ENCODE measurements at regions not wholly inside any gene's neighbourhood (a gene's known extent, or its start where the extent isn't known, plus 50 kb on each side); places are given as distances from the start of the nearest gene placed in this dataset.

DNA sequence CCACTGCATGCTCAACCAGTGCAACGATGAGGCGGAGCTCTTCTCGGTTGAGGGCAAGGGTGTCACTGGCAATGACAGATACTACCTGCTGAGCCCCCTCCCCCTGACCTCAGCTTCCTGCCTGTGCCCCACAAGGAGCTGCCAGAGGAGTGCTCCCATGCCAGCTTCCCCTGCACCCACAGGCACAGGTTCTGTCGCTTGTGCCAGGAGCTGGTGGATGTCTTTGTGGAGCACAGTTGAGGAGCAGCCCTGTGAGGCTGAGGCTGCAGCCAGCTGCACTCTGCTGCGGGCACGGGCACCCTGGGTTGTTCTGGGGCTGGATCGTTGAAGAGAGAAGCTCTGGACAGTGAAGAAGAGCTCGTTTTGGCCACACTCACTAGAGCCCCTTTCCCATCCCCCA, 165.3 kb upstream of the ZNF267 start:
- no peak for TF ChIP-seq POLR2AphosphoS5 (IDR thresholded peaks at IDR 0.05; ENCODE audit: low read depth, low read length)
- TF ChIP-seq SIN3A (IDR thresholded peaks at IDR 0.05; ENCODE audit: borderline replicate concordance, insufficient read depth, low read length) = no peak
- TF ChIP-seq, protein P1, sequence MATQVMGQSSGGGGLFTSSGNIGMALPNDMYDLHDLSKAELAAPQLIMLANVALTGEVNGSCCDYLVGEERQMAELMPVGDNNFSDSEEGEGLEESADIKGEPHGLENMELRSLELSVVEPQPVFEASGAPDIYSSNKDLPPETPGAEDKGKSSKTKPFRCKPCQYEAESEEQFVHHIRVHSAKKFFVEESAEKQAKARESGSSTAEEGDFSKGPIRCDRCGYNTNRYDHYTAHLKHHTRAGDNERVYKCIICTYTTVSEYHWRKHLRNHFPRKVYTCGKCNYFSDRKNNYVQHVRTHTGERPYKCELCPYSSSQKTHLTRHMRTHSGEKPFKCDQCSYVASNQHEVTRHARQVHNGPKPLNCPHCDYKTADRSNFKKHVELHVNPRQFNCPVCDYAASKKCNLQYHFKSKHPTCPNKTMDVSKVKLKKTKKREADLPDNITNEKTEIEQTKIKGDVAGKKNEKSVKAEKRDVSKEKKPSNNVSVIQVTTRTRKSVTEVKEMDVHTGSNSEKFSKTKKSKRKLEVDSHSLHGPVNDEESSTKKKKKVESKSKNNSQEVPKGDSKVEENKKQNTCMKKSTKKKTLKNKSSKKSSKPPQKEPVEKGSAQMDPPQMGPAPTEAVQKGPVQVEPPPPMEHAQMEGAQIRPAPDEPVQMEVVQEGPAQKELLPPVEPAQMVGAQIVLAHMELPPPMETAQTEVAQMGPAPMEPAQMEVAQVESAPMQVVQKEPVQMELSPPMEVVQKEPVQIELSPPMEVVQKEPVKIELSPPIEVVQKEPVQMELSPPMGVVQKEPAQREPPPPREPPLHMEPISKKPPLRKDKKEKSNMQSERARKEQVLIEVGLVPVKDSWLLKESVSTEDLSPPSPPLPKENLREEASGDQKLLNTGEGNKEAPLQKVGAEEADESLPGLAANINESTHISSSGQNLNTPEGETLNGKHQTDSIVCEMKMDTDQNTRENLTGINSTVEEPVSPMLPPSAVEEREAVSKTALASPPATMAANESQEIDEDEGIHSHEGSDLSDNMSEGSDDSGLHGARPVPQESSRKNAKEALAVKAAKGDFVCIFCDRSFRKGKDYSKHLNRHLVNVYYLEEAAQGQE (IDR thresholded peaks at IDR 0.05; ENCODE audit: insufficient read depth in 1 of 2, low read depth in 2 of 2, low read length in 2 of 2) = no peak
- TF ChIP-seq TAF1 (IDR thresholded peaks at IDR 0.05; ENCODE audit: borderline replicate concordance, insufficient read depth, low read length) = no peak
- no peak for TF ChIP-seq FOXP2 (optimal IDR thresholded peaks at IDR 0.05; ENCODE audit: borderline replicate concordance, extremely low read depth, extremely low read length, insufficient read depth)

Measured in PFSK-1 (cell line).